GM18858 (cell line): ENCODE measurements at regions not wholly inside any gene's neighbourhood (a gene's known extent, or its start where the extent isn't known, plus 50 kb on each side); places are given as distances from the start of the nearest gene placed in this dataset.
"Not testable (repeated sequence)": the region's sequence is repeated elsewhere in the genome, so short reads cannot be mapped to it uniquely, and the experiment has no call there.

Experiments
- ATAC-seq: cut with Tn5 transposase; IDR thresholded peaks from one replicate; pipeline ENCODE4 v1.9.1; 2021; ENCODE audit not compliant: unreplicated experiment

DNA sequence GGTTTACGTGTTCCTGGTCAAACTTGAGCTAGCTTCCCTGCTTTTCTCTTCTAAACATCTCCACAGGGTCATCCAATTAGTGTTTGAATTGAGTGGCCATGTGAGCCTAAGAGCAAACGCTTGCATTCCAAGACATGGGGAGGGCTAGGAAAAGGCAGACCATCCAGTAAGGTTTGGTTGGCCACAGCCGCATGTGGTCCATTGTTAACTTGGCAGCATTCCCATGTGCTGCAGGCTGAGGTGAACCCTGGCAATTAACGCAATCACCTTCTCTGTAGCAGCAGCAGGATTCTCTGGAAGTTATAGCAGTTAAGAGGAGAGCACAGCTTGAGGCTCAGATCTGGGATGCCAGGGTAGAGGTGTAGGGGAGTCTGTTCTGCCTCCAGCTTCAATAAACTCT, 502.2 kb upstream of the LMCD1 start:
- no peak for ATAC-seq

DNA sequence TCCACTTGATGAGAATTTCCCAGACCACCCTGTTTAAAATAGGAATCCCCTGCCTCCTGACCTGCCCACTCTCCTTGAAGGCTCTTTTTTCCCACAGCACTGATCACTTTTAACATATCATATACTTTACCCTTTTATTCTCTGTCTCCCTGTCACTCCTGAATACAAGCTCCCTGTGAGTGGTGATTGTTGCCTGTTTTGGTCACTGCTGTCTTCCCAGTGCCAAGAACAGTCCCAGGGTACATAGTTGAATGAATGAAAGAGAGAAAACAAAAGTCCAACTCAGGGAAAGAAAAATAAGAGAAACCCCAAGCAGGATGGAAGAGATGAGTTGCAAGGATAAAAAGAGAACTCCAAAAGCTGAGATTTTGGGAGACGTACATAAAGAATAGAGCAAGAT, 500.3 kb upstream of the LMCD1 start:
- no peak for ATAC-seq

DNA sequence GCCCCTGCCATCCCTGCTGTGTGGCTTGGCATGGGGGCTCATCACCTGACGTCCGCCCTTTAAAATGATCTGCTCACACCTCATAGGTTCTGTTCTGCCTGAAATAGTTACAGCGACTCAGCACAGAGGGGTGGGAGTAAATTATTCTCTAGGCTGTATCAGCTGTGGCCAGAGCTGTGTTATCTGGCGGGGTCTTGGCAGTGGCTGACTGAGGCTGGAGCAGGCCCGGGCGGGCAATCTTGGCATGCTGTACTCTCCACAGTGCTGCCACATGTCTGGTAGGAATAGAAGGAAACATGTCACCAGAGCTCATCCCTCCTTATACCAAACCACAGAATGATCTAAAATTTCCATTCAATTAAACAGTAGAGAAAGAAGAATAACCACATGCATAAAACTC, 499.9 kb upstream of the LMCD1 start:
- ATAC-seq: no peak

DNA sequence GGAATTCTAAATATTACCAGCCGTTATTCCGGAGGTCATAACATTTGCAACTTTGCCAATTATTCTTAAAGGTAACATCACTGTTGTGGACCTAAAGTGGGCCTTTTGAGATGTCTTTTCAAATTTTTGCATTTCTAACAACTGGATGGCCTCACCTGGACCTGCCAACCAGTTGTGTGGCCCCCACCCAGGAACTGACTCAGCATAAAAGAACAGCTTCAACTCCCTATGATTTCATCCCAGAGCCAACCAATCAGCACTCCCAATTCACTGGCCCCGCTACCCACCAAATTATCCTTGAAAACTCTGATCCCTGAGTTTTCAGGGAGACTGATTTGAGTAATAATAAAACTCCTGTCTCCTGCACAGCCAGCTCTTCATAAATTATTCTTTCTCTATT, 489.7 kb upstream of the LMCD1 start:
- no peak for ATAC-seq

DNA sequence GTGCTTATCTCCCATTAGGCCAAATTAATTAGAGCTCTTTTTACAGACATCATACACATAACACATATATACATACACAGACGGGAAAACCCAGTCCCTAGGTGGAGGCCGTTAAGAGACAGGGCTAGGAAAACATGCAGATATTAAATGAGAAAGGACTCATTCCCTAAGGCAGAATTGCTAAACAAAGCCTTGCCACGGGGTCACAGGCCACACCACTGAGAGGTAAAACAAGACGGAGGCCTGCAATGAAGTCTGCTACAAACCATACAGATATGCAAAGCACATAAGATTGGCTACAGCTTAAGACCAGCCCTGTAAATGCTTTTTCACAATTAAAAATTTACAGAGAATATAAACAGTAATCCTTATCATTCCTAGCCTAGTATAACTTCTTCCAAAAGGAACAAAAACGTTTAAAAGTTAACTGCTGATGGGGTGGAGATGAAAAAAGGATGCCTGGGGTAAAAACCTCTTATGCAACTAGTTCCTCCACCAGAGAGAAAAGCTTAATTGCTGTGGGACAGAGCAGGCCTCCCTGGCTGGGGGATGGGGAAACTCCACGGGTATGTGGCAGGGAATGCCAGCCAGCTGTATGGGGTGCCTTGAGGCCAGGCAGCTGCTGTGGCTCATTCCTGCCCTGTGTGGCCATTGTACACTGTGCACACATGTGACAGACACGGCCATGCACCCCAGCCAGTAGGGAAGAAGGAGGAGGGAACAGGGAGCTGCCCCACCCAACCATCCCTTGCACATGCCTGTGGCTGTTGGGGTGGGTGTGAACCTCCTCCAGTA, 481.4 kb upstream of the LMCD1 start:
- no peak for ATAC-seq

GRCh38 chr3:8027954-8028353, 473.7 kb upstream of the LMCD1 start:
- ATAC-seq: no peak

DNA sequence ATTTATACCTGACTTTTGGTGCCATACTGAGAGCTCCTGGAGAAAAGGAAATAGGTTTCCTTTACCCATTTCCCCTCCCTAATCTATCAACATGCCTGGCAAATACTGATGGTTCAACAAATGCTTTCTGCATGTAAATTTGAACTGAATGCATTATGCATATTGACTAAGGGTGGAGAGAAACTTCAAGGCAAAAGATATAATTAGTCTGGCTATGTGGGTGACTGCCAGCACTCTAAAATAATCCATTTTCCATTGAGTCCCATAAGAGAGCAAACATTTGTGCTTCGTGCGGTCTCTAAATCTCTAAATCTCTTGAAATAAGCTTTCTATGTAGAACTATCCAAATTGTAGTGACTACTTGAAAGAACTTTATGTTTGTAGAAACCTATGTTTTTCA, 451.3 kb upstream of the LMCD1 start:
- ATAC-seq: no peak

- ATAC-seq: no peak
These were observed 449.0 kb upstream of the LMCD1 start for GRCh38 chr3:8052659-8053058.

DNA sequence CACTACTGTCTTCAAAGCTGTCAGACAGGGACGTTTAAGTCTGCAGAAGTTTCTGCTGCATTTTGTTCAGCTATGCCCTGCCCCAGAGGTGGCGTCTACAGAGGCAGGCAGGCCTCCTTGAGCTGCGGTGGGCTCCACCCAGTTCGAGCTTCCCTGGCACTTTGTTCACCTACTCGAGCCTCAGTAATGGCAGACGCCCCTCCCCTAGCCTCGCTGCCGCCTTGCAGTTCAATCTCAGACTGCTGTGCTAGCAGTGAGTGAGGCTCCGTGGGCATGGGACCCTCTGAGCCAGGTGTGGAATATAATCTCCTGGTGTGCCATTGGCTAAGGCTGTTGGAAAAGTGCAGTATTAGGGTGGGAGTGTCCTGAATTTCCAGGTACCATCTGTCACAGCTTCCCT, 433.5 kb upstream of the LMCD1 start:
- not testable (repeated sequence) for ATAC-seq

GRCh38 chr3:8069471-8069870, 432.2 kb upstream of the LMCD1 start:
- no peak for ATAC-seq

- no peak for ATAC-seq
These were observed 431.6 kb upstream of the LMCD1 start for GRCh38 chr3:8070011-8070410.

DNA sequence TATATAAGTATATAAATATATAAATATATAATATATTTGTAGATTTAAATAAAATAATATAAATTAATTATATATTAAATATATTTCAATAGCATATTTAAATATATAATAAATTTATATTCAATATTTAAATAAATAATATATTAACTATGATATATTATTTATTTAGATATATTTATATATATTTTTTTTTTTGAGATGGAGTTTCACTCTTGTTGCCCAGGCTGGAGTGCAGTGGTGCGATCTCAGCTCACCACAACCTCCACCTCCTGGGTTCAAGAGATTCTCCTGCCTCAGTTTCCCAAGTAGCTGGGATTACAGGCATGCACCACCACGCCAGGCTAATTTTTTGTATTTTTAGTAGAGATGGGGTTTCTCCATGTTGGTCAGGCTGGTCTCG, 426.9 kb upstream of the LMCD1 start:
- not testable (repeated sequence) for ATAC-seq

GRCh38 chr3:8077126-8077525, 424.5 kb upstream of the LMCD1 start:
- no peak for ATAC-seq

- no peak for ATAC-seq
These were observed 421.2 kb upstream of the LMCD1 start for GRCh38 chr3:8080464-8080863.

- ATAC-seq: no peak
These were observed 416.1 kb upstream of the LMCD1 start for GRCh38 chr3:8085498-8085897.

DNA sequence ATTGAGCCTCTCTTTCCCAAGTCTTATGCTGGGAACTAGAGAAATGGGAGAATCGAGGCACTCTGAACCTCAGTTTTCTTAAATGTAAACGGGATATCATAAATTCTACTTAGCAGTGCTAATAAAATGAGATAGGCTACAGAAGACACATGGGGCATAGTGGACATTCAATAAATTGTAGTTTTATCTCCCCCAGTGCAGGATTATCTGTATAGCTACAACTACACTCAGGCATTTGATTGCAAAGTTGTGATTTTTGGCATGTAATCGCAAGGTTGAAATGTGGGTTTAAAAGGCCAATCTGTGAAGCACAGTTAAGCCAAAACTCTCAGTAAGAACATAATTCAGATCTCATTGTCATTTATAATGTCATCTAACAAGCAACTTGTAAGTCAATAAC, 413.7 kb upstream of the LMCD1 start:
- no peak for ATAC-seq

- ATAC-seq: no peak
These were observed 407.2 kb upstream of the LMCD1 start for GRCh38 chr3:8094415-8094814.

DNA sequence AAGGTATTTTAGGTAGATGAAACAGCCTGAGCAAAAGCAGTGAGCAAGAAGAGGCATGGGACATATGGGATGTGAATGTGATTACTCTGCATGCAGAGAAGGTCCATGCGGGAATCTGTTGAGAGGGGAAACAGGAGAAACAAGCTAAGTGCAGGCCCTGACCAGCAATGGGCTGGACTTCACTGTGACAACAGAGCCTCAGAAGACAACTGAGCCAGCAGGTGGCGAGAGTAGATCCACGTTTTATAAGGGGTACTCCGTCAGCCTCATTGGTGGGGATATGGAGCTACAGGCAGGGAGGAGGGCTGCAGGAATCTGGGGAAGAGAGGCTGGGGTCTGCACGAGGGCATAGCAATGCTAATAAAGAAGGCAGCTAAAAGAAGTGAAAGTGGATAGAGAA, 405.9 kb upstream of the LMCD1 start:
- ATAC-seq: no peak

- ATAC-seq: no peak
These were observed 403.9 kb upstream of the LMCD1 start for GRCh38 chr3:8097690-8098089.

DNA sequence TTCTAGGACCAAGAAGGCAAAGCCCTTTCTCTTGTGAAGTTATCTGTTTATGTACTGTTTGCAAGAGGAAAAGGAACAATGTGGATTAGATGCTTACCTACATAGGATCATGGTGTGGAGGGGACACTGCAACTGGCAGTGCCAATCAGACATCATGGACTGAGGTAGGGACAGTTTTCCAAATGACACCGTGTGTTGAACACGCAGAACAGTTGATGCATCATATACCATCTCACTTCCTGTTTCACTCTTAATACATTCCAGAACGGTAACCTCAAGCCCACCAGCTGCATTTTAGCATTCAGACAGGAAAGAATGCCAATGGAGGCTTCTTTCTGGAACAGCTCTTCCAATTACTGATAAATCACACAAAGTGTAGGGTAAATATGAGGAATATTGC, 397.7 kb upstream of the LMCD1 start:
- ATAC-seq: peak; percentile 77

GRCh38 chr3:8106921-8107320, 394.7 kb upstream of the LMCD1 start:
- no peak for ATAC-seq

GRCh38 chr3:8110966-8111798, 390.4 kb upstream of the LMCD1 start:
- ATAC-seq: peak; percentile 94
